ENCODE measurements at regions not wholly inside any gene's neighbourhood (a gene's known extent, or its start where the extent isn't known, plus 50 kb on each side); places are given as distances from the start of the nearest gene placed in this dataset.

DNA sequence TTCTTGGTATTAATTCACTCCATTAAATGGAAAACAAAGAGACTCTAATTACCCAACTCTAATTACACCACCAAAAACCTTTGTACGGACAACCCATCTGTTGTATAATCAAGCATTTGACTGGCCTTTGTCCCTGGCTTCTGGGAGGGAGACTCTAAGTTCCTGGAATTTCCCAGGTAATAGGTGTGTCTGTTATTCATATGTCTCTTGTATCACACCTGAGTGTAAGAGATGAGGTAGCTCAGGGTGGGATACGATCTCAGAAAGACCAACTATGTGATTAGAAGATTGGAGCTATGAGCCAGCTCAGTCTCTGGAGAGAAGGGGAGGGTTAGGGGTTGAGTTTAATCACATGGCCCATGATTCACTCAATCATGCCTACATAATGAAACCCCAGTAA, 94.7 kb upstream of the PLXNC1 start:
- Mint-ChIP-seq H3K9me3 (peaks cover 12 to 15% of the 10 kb centered on the region in 2 experiments), H3K27ac (no peak overlapping the region; a peak in 1 of 7 replicates), H3K27me3 (ENCODE audit: low read depth) (peaks cover 4% of the 10 kb centered on the region), H3K4me1 (peaks cover 12% of the 10 kb centered on the region in 2 experiments), H3K4me3 (no peak overlapping the region), H3K36me3 (ENCODE audit: insufficient read depth in 1 of 3, low read depth in 3 of 3) (peaks cover 0 to 12% (median 3%) of the 10 kb centered on the region in 3 experiments; a peak in 2 of 7 replicates)
- no peak overlapping the region for H4K8ac ChIP-seq (replicated peaks; ENCODE audit: insufficient read length, low read depth, low read length)
- H3K18ac ChIP-seq (ENCODE audit: insufficient read length, low read depth, low read length): no peak overlapping the region
- H3K9ac ChIP-seq (ENCODE audit: extremely low read depth, insufficient read length, low read length): no peak overlapping the region
- no peak overlapping the region for H3K14ac ChIP-seq (ENCODE audit: insufficient read depth, low read length)
- H2BK20ac ChIP-seq (ENCODE audit: low read depth, low read length, poor library complexity, severe bottlenecking): no peak overlapping the region
- H2AK5ac ChIP-seq (ENCODE audit: insufficient read length, low read length): no peak overlapping the region
- no peaks in the 10 kb centered on the region for H3K79me2 ChIP-seq (ENCODE audit: insufficient read depth, low read length)
- H3K79me1 ChIP-seq (ENCODE audit: insufficient read depth, low read depth, low read length, poor library complexity, severe bottlenecking): no peaks in the 10 kb centered on the region
- no peak overlapping the region for H4K5ac ChIP-seq (ENCODE audit: insufficient read length, low read depth, low read length)
- no peak overlapping the region for H3K27ac ChIP-seq (ENCODE audit: insufficient read length, low read depth, low read length)
- DNase-seq: no peak
- no peak overlapping the region for H2BK12ac ChIP-seq (ENCODE audit: insufficient read length, low read depth, low read length)
- H2BK15ac ChIP-seq (ENCODE audit: low read depth, low read length): no peak overlapping the region
- no peak overlapping the region for H3K56ac ChIP-seq (ENCODE audit: insufficient read length, low read depth, low read length)
- H2AFZ ChIP-seq (ENCODE audit: low read length): no peak overlapping the region
- no peaks in the 10 kb centered on the region for H3K27me3 ChIP-seq (ENCODE audit: insufficient read depth, low read length)
- H3K23ac ChIP-seq (ENCODE audit: insufficient read length, low read depth, low read length): no peak overlapping the region
- no peak overlapping the region for H3T11ph ChIP-seq (ENCODE audit: low read length)
- H3K4me1 ChIP-seq (ENCODE audit: insufficient read depth, low read length): no peaks in the 10 kb centered on the region
- no peaks in the 10 kb centered on the region for H3K9me3 ChIP-seq (ENCODE audit: control insufficient read depth, low read depth, low read length)
- no peak overlapping the region for H3K4ac ChIP-seq (ENCODE audit: low read depth, low read length)
- no peaks in the 10 kb centered on the region for H3K23me2 ChIP-seq (ENCODE audit: insufficient read length, low read depth, low read length, poor library complexity, severe bottlenecking)
- H2BK120ac ChIP-seq (ENCODE audit: low read depth, low read length, poor library complexity, severe bottlenecking): no peak overlapping the region
- TF ChIP-seq, protein P1, sequence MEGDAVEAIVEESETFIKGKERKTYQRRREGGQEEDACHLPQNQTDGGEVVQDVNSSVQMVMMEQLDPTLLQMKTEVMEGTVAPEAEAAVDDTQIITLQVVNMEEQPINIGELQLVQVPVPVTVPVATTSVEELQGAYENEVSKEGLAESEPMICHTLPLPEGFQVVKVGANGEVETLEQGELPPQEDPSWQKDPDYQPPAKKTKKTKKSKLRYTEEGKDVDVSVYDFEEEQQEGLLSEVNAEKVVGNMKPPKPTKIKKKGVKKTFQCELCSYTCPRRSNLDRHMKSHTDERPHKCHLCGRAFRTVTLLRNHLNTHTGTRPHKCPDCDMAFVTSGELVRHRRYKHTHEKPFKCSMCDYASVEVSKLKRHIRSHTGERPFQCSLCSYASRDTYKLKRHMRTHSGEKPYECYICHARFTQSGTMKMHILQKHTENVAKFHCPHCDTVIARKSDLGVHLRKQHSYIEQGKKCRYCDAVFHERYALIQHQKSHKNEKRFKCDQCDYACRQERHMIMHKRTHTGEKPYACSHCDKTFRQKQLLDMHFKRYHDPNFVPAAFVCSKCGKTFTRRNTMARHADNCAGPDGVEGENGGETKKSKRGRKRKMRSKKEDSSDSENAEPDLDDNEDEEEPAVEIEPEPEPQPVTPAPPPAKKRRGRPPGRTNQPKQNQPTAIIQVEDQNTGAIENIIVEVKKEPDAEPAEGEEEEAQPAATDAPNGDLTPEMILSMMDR (conservative IDR thresholded peaks at IDR 0.05): no peak
- no peak overlapping the region for H2BK5ac ChIP-seq (ENCODE audit: insufficient read length, low read length)
- no peak overlapping the region for H3K4me2 ChIP-seq (ENCODE audit: insufficient read depth, insufficient read length, low read length)
- H4K91ac ChIP-seq (ENCODE audit: insufficient read length, low read depth, low read length): no peak overlapping the region
- WGBS (ENCODE audit: extremely low coverage, insufficient read length, low lambda C conversion rate): no CpG with 5 or more reads among the region's 2 CpGs
- H4K20me1 ChIP-seq (ENCODE audit: control insufficient read depth, insufficient read depth, insufficient read length): no peaks in the 10 kb centered on the region

Data from H9 (cell line).